H1 (cell line): ENCODE measurements at regions not wholly inside any gene's neighbourhood (a gene's known extent, or its start where the extent isn't known, plus 50 kb on each side); places are given as distances from the start of the nearest gene placed in this dataset.

Experiments used
- BRCA1 ChIP-seq: IDR thresholded peaks from 2 replicates; pipeline ENCODE4 v1.6.1; 2012; ENCODE audit warnings: low read depth, low read length, improper control_type of control experiment
- CEBPB ChIP-seq: IDR thresholded peaks from 2 replicates; pipeline ENCODE4 v1.6.1; 2012; ENCODE audit warnings: low read depth, low read length
- CTCF ChIP-seq, 3 experiments: IDR thresholded peaks; 1 replicate in 2 of 3; 2 replicates in 1 of 3; pipeline versions ENCODE4 v1.5.1 to v1.6.1; 2011; ENCODE audit warnings: low read length in 3 of 3, mild to moderate bottlenecking in 3 of 3, inconsistent platforms in 2 of 3, low read depth in 1 of 3, moderate library complexity in 1 of 3; ENCODE audit not compliant: insufficient read depth in 1 of 3; ENCODE audit errors: control extremely low read depth in 1 of 3
- EP300 ChIP-seq, 2 experiments: IDR thresholded peaks; 1 replicate in 1 of 2; 2 replicates in 1 of 2; pipeline ENCODE4 v1.6.1; 2011 to 2012; ENCODE audit warnings: low read depth in 2 of 2, low read length in 2 of 2, mild to moderate bottlenecking in 2 of 2, borderline replicate concordance in 1 of 2, inconsistent platforms in 1 of 2, moderate library complexity in 1 of 2
- EZH2 ChIP-seq: fragments of 200-600 bp; sonication (generic); IDR thresholded peaks from 2 replicates; pipeline ENCODE4 v1.7.1; 2012; ENCODE audit warnings: low read depth, mild to moderate bottlenecking, moderate library complexity, low read length, inconsistent platforms; ENCODE audit not compliant: severe bottlenecking
- GABPA ChIP-seq: IDR thresholded peaks from 2 replicates; pipeline ENCODE4 v1.6.1; 2011; ENCODE audit warnings: mild to moderate bottlenecking, low read length, moderate library complexity, borderline replicate concordance; ENCODE audit not compliant: insufficient read depth
- NRF1 ChIP-seq: IDR thresholded peaks from 2 replicates; pipeline ENCODE4 v1.6.1; 2011; ENCODE audit warnings: mild to moderate bottlenecking, low read depth, low read length, improper control_type of control experiment
- POLR2A ChIP-seq, 2 experiments: IDR thresholded peaks; 1 replicate in 1 of 2; 2 replicates in 1 of 2; pipeline ENCODE4 v1.6.1; 2011; ENCODE audit warnings: low read depth in 2 of 2, low read length in 2 of 2, mild to moderate bottlenecking in 2 of 2; ENCODE audit errors: control extremely low read depth in 1 of 2
- POLR2AphosphoS5 ChIP-seq: IDR thresholded peaks from 2 replicates; pipeline ENCODE4 v1.6.1; 2011; ENCODE audit warnings: low read depth, low read length
- RFX5 ChIP-seq: IDR thresholded peaks from 2 replicates; pipeline ENCODE4 v1.6.1; 2011; ENCODE audit warnings: low read depth, low read length, improper control_type of control experiment, borderline replicate concordance
- SP1 ChIP-seq: IDR thresholded peaks from 2 replicates; pipeline ENCODE4 v1.6.1; 2011; ENCODE audit warnings: low read depth, low read length
- SRF ChIP-seq: IDR thresholded peaks from 2 replicates; pipeline ENCODE4 v1.6.1; 2011; ENCODE audit warnings: mild to moderate bottlenecking, low read depth, low read length, moderate library complexity
- YY1 ChIP-seq: IDR thresholded peaks from 2 replicates; pipeline ENCODE4 v1.6.1; 2011; ENCODE audit warnings: low read depth, mild to moderate bottlenecking, low read length

- TF ChIP-seq POLR2AphosphoS5 = no peak
- no peak for TF ChIP-seq CTCF (IDR thresholded peaks at IDR 0.05; ENCODE audit: control extremely low read depth in 1 of 3, insufficient read depth in 1 of 3, low read depth in 1 of 3, low read length in 3 of 3)
- TF ChIP-seq EZH2 = no peak
- TF ChIP-seq YY1 = no peak
- no peak for TF ChIP-seq GABPA
- TF ChIP-seq SP1 = no peak
- no peak for TF ChIP-seq CEBPB
- TF ChIP-seq SRF = no peak
- TF ChIP-seq POLR2A (IDR thresholded peaks at IDR 0.05; ENCODE audit: control extremely low read depth in 1 of 2, low read depth in 2 of 2, low read length in 2 of 2) = no peak
- TF ChIP-seq BRCA1 = no peak
- TF ChIP-seq NRF1 = no peak
- no peak for TF ChIP-seq EP300 (IDR thresholded peaks at IDR 0.05; ENCODE audit: borderline replicate concordance in 1 of 2, low read depth in 2 of 2, low read length in 2 of 2)
- TF ChIP-seq RFX5 = no peak
These were observed 193.5 kb upstream of the HDAC9 start for GRCh38 chr7:18302097-18302496.
